HG02763 (cell line): ENCODE measurements at regions not wholly inside any gene's neighbourhood (a gene's known extent, or its start where the extent isn't known, plus 50 kb on each side); places are given as distances from the start of the nearest gene placed in this dataset.

Source experiments
- ATAC-seq: cut with Tn5 transposase; IDR thresholded peaks from one replicate; pipeline ENCODE4 v1.9.1; 2021; ENCODE audit warnings: mild to moderate bottlenecking, moderate library complexity; ENCODE audit not compliant: unreplicated experiment

DNA sequence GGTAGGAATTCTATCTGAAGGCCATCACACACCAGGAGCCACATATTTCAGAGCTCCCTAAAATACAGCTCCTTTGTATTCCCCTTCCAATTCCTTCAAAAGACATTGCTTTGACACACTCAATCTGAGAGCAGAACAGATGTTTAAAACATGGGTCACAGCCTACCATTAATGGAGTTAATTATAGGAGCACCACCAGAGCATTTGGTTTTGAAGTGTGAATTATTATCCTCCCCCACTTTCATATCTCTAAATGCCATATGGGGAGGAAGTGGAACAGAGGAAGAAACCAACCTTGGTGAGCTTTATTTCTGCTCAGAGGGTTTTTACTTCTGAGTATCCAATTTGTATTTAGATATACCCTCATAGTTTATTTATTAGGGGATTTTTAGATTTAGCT lies 50.7 kb upstream of the TNFRSF21 start:
- peak; percentile 46 for ATAC-seq

DNA sequence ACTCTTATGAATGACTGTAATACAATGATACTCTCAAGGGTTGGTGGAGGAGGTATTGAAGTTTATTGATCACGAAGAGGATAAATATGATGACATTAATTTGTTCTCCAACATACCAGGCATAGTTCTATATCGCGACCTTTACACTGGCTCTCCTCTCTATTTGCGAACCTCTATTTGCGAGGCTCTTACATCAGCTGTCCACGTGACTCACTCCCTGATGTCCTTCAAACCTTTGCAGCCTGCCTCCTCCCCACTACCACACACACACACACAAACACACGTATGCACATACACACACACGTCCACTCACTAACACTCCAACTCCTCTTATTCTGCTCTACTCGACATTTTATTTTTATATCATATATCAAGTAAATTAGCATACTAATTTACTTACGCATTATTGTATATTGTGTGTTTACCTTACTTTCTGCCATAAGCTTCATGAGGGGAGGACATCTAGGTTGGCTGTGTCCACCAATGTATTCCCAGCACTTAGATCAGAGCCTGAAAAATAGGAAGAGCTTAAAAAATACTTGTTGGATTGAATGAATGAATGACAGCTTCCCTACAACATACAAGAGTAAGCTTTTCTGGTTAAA lies 53.3 kb upstream of the TNFRSF21 start:
- ATAC-seq, result no peak

DNA sequence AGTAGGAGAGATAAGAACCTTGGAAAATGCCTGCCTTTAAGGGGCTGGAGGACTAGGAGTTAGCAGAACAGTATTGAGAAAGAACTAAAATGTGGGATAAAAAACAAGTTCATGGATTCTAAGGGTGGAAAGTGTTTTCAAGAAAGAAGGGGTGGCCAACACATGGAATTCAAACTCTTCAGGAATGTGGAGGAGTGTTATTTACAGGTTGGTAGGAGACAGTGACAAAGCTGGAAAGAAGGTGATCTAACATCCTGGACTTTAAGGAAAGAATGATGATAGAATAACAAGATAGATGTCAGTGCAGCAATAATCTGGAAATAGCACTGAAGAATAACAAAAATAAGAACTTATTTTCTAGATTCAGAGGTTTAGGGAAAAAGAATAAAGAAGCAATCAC lies 54.0 kb upstream of the TNFRSF21 start:
- ATAC-seq, result no peak

DNA sequence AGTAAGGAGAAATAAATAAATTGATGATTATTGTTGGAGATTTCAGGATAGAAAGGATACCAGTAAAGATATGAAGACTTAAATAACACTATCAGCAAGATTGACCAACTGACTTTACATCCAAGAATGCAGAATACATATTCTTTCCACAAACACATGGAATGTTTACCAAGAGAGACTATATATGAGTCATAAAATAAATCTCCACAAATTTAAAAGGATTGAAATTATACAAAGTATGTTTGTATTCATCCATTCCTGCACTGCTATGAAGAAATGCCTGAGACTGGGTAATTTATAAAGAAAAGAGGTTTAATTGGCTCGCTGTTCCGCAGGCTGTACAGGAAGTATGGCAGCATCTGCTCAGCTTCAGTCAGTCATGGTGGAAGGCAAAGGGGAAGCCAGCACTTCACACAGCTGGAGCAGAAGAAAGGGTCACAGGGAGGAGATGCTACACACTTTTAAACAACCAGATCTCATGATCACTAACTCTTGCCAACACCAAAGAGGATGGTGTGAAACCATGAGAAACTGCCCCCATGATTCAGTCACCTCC lies 56.7 kb upstream of the TNFRSF21 start:
- no peak for ATAC-seq

DNA sequence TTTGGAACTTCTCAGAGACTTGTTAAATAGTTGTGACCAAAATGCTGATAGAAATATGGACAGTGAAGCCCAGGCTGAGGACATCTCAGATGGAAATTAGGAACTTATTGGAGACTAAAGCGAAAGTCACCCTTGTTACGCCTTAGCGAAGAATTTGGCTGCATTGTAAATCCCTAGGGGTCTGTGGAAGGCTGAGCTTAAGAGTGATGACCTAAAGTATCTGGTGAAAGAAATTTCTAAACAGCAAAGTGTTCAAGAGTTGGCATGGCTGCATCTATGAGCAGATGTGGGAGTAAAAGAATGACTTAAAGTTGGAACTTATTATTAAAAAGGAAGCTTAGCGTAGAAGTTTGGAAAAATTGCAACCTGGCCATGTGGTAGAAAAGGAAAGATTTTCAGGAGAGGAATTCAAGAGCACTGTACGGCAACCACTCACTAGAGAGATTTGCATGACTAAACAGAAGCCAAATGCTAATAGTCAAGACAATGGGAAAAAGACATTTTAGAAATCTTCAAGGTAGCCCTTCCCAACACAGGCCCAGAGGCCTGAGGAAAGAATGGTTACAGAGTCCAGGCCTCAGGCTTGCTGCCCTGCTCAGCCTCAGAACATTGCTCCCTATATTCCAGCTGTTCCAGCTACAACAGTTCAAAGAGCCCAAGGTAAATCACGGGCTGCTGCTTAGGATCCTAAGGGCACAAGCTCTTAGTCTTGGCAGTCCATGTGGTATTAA lies 61.6 kb upstream of the TNFRSF21 start:
- ATAC-seq, result no peak

DNA sequence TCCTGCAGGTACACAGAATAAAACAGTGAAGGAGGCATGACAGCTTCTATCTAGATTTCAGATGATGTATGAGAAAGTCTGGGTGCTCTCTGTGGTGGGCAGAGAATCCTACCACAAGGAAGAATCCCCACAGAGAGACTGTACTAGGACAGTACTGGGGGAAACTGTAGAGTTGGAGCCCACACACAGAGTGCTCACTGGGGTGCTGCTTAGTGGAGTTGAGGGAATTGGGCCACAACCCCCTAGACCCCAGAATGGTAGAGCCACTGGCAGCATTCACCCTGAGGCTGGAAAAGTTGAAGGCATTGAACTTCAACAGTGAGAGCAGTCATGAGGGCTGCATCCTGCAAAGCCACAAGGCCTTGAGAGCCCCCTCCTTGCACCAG lies 62.2 kb upstream of the TNFRSF21 start:
- no peak for ATAC-seq

DNA sequence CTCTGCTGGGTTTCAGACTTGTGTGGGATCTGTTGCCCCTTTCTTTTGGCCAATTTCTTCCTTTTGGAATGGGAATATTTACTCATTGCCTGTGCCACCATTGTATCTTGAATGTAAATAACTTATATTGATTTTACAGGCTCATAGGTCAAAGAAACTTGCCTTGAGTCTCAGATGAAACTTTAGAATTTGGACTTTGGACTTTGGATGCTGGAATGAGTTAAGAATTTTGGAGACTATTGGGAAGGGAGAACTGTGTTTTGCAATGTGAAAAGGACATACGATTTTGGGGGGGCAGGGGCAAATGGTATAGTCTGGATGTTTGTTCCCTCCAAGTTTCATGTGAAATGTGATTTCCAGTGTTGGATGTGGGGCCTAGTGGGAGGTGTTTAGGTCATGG lies 62.6 kb upstream of the TNFRSF21 start:
- ATAC-seq, result no peak

DNA sequence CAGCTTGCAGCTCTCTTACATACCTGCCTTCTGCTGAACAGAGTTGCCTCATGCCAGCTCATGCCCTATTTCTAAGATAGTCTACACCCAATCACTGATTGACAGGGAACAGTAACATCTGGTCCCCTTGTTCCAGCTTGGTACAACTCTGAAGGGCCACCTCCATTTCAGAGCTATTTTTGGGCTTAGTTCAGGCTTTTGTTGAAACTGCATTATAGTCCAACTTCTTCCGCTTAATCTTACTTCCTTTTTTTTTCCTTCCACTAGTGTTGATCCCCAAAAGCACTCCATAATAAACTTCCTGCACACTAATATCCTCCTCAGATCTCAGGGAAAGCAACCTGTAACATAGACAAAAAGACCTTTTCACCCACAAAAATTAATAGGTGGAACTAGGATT lies 65.7 kb upstream of the TNFRSF21 start:
- ATAC-seq, result no peak

DNA sequence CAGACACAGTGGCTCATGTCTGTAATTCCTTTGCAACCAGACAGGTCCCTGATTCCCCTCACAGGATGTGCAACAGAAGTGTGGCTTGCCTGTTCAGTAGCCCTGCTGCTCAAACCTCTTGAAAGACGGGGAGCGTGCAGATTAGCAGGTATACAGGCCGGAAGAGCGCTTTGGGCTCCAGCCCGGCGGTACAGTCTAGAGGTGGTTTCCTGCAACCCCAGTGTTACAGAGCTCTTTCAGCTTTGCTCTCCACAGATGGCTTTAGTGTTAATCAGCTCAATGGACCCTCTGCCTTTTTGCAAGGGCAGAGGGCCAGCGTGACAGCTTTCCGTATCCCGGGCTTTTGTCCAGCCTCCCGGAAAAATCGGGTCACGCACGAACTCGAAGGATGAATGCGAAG lies 67.2 kb upstream of the TNFRSF21 start:
- ATAC-seq, result peak; percentile 48

DNA sequence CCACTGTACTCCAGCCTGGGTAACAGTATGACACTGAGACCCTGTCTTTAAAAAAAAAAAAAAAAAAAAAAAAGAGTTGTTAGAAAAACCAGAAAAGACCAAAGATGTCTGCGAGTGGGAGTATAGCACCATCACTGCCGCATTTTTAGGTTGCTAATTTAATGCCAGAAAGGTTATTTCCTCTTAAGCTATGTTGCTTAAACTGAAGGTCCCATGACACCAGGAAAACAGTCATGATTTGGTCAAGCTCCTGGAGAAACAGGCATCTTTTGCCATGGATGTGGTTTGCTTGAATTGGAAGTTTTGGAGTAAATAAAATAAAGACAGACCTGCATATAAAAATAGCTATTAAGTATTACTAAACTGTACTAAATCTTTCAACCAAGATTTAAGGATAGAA lies 68.3 kb upstream of the TNFRSF21 start:
- ATAC-seq, result no peak

DNA sequence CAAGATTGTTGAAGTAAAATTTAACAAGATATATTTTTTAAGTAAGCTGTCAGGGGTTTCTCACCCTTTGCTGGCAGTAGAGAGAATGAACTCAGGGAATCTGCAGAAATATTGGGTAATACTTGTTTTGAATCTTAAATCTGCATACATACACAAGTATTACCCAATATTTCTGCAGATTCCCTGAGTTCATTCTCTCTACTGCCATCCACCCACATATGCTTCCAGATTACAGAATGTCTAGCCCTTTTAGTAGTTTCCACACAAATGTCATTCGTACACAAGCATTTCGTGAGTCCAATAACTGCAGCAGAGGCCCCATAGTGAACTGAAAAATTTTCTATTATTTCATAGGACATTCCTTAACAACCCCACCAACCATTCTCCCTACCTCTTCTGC lies 69.6 kb upstream of the TNFRSF21 start:
- ATAC-seq, result no peak

DNA sequence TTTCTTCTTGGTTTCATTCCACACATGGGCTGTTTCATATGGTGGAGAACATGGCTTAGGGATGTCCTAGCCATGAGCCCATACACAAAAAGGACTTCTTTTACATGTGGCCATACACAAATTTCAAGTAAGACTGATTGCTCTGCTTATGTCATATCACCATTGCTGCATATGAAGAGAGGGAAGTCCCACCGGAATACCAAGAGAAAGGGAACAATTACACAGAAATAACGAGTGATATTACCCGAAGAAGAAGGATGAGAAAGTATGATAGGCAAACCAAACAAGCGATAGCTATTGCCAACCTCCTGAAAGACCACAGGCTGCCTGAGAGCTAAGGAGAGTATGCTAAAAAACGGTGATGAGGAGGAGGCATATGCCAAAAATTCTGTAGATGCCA lies 70.5 kb upstream of the TNFRSF21 start:
- ATAC-seq, result no peak

DNA sequence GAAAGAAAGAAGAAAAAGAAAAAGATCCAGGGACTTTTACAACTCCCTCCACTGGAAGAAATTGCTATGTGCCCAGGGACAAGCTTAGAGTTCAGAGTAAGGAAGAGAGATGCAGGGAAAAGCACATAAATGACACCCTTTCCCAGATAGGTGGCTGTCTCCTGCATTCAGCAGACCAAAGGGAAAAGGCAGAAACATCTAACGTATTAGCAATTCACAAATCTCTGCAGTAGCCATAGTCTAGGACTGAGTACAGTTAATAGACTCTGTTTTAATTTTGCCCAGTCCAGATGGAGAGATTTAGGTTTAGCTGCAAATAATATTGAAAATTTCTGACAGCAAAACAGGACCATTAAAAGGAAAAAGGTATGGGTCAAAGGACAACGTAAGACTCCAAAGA lies 71.3 kb upstream of the TNFRSF21 start:
- ATAC-seq, result no peak

DNA sequence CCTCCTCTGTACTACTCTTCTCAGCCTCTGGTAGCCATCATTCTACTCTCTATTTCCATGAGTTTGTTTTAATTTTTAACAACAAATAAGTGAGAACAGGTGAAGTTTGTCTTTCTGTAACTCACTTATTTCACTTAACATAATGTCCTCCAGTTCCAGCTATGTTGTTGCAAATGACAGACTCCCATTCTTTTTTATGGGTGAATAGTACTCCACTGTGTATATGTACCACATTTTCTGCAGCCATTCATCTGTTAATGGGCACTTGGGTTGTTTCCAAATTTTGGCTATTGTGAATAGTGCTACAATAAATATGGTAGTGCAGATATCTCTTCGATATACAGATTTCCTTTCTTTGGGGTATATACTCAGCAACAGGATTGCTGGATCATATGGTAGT lies 73.7 kb upstream of the TNFRSF21 start:
- ATAC-seq, result no peak

DNA sequence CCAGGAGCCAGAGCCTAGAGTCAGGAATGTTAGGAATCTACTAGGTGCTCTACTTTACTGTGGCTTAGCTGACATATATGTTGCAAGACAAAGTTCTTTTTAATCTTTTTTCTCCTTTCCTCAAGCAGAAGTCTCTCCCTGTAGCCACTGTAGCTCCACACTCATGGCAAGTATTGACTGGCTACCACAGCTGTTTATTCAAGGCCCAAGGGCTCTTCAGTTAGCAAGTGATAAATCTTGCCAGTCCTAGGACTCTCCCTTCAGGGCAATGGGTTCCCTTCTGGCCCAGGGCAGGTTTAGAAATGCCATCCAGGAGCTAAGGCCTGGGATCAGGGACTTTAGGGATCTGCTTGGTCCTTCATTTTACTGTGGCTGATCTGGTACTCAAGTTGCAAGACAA lies 82.0 kb upstream of the TNFRSF21 start:
- ATAC-seq, result no peak

DNA sequence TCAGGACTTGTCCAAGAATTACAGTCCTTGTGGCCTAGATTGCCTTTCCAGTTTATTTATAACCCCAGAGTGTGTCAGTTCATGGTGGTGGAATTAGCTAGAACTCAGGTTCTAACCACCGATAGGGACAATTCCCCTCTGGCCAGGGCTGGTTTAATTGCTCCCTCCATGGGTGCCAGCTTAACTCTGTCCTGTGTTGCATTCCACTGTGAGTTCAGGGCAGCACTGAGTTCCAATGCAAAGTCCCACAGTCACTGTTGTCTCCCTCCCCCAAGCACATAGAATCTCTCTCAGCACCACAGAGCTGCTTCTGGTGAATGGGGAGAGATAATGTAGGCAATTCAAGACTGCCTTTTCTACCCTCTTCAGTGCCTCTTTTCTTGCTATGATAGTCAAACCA lies 82.5 kb upstream of the TNFRSF21 start:
- ATAC-seq, result no peak

DNA sequence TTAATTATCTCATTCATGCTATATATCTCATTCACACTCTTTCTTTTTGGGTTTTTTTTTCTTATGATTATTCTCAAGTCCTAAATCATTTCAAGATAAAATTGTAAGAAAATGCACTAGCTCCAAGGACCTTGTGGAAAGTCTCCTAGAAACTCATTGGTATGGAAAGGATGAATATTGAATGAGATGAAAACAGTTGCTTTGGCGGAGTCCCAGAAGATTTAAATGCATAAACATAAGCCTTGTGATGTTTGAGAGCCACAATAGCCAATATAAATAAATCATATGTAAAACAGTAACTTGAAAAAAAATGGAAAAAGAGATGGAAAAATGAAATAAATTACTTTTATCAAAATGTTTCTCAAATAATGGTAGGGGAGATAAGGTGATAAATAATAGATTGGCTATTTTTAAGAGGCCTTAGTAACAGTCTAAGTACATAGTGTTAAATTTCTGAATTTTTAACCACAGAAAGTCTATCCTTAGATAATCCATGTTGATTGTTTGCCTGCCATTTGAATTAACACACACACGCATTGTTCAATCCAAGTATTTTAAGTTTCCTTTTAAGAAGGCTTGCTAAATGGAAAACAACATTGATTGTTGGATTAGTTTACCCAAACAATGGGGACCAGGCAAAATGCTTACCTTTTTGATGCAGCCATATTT lies 81.1 kb upstream of the CD2AP start:
- ATAC-seq, result no peak

DNA sequence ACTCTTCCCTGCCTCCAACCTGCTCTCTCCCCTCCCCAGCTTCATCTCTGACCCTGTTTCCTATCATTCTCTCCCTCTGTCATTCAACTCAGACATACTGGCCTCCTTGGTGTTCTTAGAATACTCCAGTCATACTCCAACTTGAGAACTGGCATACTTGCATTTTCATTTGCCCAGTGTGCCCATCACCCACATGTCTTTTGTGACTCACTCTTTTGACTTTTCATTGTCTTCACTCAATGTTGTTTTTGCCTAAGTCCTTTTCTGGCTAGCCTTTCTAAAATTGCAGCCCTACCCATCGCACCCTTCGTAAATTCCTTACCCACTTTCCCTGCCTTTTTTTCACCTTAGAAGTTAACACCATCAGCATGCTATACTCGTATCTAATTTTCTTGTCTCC lies 77.0 kb upstream of the CD2AP start:
- no peak for ATAC-seq

DNA sequence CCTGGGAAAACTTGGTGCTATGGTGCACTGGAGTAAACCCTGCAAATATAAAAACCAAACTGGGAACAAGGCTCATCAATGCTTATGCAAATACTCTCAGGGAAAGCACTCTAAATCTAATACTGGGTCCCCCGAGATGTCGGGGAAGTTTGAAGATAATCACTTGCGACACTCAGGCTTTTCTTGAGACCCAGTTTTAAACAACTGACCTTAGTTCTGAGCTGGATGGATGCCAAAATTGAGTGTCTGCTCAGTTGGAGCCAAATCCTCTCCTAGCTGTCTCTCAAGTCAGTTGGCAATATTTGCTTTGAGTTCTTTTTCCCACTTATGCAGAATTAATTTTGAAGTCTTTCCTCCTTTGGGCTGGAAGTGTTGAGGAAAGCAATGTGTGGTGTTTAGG lies 75.5 kb upstream of the CD2AP start:
- ATAC-seq, result no peak

DNA sequence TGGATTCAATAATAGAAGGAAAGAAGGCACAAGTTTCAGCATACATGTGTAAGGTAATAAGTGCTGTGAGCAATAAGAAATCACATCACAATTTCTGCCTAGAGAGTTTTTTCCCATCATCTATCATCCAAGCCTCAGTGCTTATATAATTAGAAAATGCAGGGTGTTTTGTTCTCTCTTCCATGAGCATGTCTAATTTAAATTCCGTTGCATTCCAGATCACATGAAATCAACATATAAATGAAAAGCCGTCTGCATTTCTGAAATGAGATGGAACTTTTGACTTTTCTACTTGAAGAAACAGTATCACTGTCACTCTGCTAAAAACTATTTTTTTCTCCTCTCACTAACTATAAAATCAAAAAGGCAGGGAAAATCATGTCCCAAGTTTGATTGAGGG lies 74.5 kb upstream of the CD2AP start:
- no peak for ATAC-seq

DNA sequence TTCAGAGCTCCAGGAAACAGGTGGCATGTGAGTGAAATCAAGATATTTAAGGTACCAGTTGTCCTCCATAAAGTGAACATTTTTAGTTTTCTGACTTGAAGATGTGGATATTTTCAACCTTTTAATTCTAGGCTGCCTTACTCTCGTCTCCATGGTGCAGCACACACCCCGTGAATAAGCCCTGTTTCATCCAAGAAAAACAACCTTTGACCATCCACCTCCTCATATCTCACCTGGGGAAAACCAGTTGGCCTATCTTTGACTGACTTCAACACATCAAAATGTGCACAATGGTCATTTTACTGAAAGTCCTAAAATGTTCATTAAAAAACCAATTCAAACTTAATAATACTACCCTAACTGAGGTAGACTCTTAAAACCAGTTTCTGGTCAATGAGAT lies 73.8 kb upstream of the CD2AP start:
- no peak for ATAC-seq

DNA sequence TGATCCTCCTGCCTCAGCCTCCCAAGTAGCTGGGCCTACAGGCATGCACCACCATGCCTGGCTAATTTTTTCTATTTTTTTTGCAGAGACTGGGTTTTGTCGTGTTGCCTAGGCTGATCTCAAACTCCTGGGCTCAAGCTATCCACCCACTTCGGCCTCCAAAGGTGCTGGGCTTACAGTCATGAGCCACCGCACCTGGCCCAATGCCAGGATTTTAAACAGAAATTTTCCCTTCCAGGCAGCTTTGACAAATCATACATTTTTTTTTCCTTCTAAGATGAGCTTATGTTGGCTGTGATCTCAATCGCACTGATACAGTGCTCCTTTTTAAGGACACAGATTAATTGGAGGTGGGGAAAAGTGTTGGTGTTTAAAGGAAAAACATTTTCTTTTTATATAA lies 73.2 kb upstream of the CD2AP start:
- ATAC-seq, result no peak
